ENCODE measurements at regions not wholly inside any gene's neighbourhood (a gene's known extent, or its start where the extent isn't known, plus 50 kb on each side); places are given as distances from the start of the nearest gene placed in this dataset.

DNA sequence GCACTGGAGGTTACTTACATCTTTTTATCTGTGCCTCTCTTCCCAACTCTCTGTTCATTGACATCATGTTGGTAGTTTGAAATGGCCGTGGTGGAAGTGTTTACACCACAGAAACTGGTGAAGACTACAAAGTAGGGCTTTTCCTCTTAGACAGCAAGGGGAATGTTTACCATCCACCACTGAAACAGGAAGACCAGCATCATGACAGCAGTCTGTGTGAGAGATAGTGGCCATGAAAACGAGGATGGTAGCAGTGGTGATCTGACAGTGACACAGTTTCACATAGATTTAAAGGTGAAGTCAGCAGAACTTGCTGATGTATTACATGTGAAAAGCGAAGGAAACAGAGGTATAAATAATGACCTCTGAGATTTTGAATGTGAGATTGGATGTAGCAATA is 115.7 kb downstream of the CCDC71L start:
- H3K36me3 ChIP-seq (replicated peaks in 1 of 2; ENCODE audit: control extremely low read depth in 1 of 2, control insufficient read depth in 1 of 2, extremely low read depth in 1 of 2, insufficient read depth in 2 of 2, low read length in 1 of 2), result no peaks in the 10 kb centered on the region
- H4K20me1 ChIP-seq (ENCODE audit: control insufficient read depth, insufficient read depth, low read length, poor library complexity, severe bottlenecking), result no peaks in the 10 kb centered on the region
- intact Hi-C loops (cut with micrococcal nuclease), result no loop called here
- Mint-ChIP-seq H3K4me1 (peaks cover 4% of the 10 kb centered on the region), H3K27ac (no peak overlapping the region), H3K4me3 (no peak overlapping the region), H3K27me3 (peaks cover 3% of the 10 kb centered on the region), H3K9me3 (ENCODE audit: insufficient read depth) (no peaks in the 10 kb centered on the region)
- H3K9me3 ChIP-seq (ENCODE audit: control extremely low read depth in 1 of 3, control insufficient read depth in 2 of 3, insufficient read depth in 1 of 3, low read length in 2 of 3), result no peaks in the 10 kb centered on the region
- H2AFZ ChIP-seq (ENCODE audit: insufficient read depth, low read depth, low read length, poor library complexity, severe bottlenecking), result no peak overlapping the region
- H3K4me1 ChIP-seq (ENCODE audit: control insufficient read depth in 2 of 2, insufficient read depth in 2 of 2, low read length in 2 of 2), result peaks cover 0 to 3% of the 10 kb centered on the region in 2 donors
- no peak overlapping the region for H3K9ac ChIP-seq (ENCODE audit: low read length)
- ChIA-PET POLR2A (no interaction called here), CTCF (interaction anchor here (13.5 kb wide), 1 partner anchor 190 kb away, joined by 179 read pairs; no protein-coding TSS in a partner anchor)
- WGBS (ENCODE audit: insufficient coverage), result 81% methylated on average over 2 of the region's 3 CpGs
- TF ChIP-seq, protein P1, sequence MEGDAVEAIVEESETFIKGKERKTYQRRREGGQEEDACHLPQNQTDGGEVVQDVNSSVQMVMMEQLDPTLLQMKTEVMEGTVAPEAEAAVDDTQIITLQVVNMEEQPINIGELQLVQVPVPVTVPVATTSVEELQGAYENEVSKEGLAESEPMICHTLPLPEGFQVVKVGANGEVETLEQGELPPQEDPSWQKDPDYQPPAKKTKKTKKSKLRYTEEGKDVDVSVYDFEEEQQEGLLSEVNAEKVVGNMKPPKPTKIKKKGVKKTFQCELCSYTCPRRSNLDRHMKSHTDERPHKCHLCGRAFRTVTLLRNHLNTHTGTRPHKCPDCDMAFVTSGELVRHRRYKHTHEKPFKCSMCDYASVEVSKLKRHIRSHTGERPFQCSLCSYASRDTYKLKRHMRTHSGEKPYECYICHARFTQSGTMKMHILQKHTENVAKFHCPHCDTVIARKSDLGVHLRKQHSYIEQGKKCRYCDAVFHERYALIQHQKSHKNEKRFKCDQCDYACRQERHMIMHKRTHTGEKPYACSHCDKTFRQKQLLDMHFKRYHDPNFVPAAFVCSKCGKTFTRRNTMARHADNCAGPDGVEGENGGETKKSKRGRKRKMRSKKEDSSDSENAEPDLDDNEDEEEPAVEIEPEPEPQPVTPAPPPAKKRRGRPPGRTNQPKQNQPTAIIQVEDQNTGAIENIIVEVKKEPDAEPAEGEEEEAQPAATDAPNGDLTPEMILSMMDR (IDR thresholded peaks at IDR 0.05), result no peak
- TF ChIP-seq EZH2 (IDR thresholded peaks at IDR 0.05; ENCODE audit: borderline replicate concordance, insufficient read depth, low read depth, low read length, poor library complexity, severe bottlenecking), result no peak
- H3K4me3 ChIP-seq (ENCODE audit: control extremely low read depth in 1 of 5, extremely low read depth in 1 of 5, insufficient read depth in 1 of 5, low read depth in 2 of 5, low read length in 4 of 5), result no peak overlapping the region
- DNase-seq (no peak), ATAC-seq (ENCODE audit: low read depth) (no peak)
- no peak overlapping the region for H3K27ac ChIP-seq (ENCODE audit: low read length in 2 of 2)
- no peaks in the 10 kb centered on the region for H3K27me3 ChIP-seq (replicated peaks in 1 of 4; ENCODE audit: control extremely low read depth in 1 of 4, control insufficient read depth in 3 of 4, insufficient read depth in 4 of 4, low read length in 3 of 4)
- no peaks in the 10 kb centered on the region for H3K79me2 ChIP-seq (ENCODE audit: control insufficient read depth, insufficient read depth, low read length)
- H3K4me2 ChIP-seq (replicated peaks; ENCODE audit: low read depth, low read length, poor library complexity, severe bottlenecking), result no peak overlapping the region

DNA sequence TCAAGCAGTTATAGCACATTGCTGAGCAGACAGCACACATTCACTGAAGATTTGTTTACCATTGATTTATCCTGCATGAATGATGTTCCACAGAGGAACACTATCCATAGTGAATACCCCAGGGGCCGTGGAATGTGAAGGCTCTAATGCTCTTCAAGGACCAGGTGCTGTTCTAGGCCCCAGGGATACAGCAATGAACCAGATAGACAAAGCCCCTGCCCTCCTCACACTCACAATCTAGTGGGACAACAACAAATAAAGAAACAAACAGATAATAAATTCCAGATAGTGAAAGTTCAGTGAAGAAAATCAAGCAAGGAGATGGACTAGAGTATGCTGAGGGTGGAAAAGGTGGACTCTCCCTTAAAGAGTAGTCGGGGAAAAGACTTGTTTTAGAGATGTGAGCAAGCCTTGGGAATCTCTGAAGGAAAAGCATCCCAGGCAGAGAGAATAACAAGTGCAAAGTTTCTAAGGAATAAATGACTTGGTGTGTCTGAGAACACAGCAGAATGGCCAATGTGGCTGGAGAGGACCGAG is 117.7 kb downstream of the CCDC71L start:
- WGBS (ENCODE audit: insufficient coverage), result 100% methylated on average over 2 of the region's 3 CpGs
- Histone ChIP-seq H3K36me3 (replicated peaks in 1 of 2; ENCODE audit: control extremely low read depth in 1 of 2, control insufficient read depth in 1 of 2, extremely low read depth in 1 of 2, insufficient read depth in 2 of 2, low read length in 1 of 2) (no peaks in the 10 kb centered on the region), H3K79me2 (ENCODE audit: control insufficient read depth, insufficient read depth, low read length) (no peaks in the 10 kb centered on the region), H3K4me3 (ENCODE audit: control extremely low read depth in 1 of 5, extremely low read depth in 1 of 5, insufficient read depth in 1 of 5, low read depth in 2 of 5, low read length in 4 of 5) (no peak overlapping the region), H3K4me1 (ENCODE audit: control insufficient read depth in 2 of 2, insufficient read depth in 2 of 2, low read length in 2 of 2) (peaks cover 0 to 3% of the 10 kb centered on the region in 2 donors), H3K27me3 (replicated peaks in 1 of 4; ENCODE audit: control extremely low read depth in 1 of 4, control insufficient read depth in 3 of 4, insufficient read depth in 4 of 4, low read length in 3 of 4) (no peaks in the 10 kb centered on the region), H3K9ac (ENCODE audit: low read length) (no peak overlapping the region), H3K27ac (ENCODE audit: low read length in 2 of 2) (no peak overlapping the region), H3K4me2 (replicated peaks; ENCODE audit: low read depth, low read length, poor library complexity, severe bottlenecking) (no peak overlapping the region), H3K9me3 (ENCODE audit: control extremely low read depth in 1 of 3, control insufficient read depth in 2 of 3, insufficient read depth in 1 of 3, low read length in 2 of 3) (no peaks in the 10 kb centered on the region), H4K20me1 (ENCODE audit: control insufficient read depth, insufficient read depth, low read length, poor library complexity, severe bottlenecking) (no peaks in the 10 kb centered on the region), H2AFZ (ENCODE audit: insufficient read depth, low read depth, low read length, poor library complexity, severe bottlenecking) (no peak overlapping the region)
- TF ChIP-seq, protein P1 (IDR thresholded peaks at IDR 0.05), result no peak
- TF ChIP-seq EZH2 (IDR thresholded peaks at IDR 0.05; ENCODE audit: borderline replicate concordance, insufficient read depth, low read depth, low read length, poor library complexity, severe bottlenecking), result no peak
- H3K4me1 Mint-ChIP-seq, result peaks cover 4% of the 10 kb centered on the region
- H3K4me3 Mint-ChIP-seq, result no peak overlapping the region
- H3K27ac Mint-ChIP-seq, result no peak overlapping the region
- ChIA-PET CTCF (interaction anchor here (0.6 to 13.5 kb wide), 27 partner anchors 10 to 607 kb away, joined by 3 to 179 read pairs (median 4); partner anchors contain the start of gene CCDC71L), POLR2A (interaction anchor here (1.3 kb wide), 1 partner anchor 193 kb away, joined by 8 read pairs; no protein-coding TSS in a partner anchor)
- intact Hi-C loops (cut with micrococcal nuclease), result loop anchor here (2.0 kb wide), 1 partner anchor 366 kb away; no protein-coding TSS in a partner anchor
- ATAC-seq (ENCODE audit: low read depth), result no peak
- peaks cover 3% of the 10 kb centered on the region for H3K27me3 Mint-ChIP-seq
- no peak for DNase-seq
- no peaks in the 10 kb centered on the region for H3K9me3 Mint-ChIP-seq (ENCODE audit: insufficient read depth)
